A549 (cell line): ENCODE measurements at regions not wholly inside any gene's neighbourhood (a gene's known extent, or its start where the extent isn't known, plus 50 kb on each side); places are given as distances from the start of the nearest gene placed in this dataset.

Experiments
- ATAC-seq, 2 experiments: fragments of 200-7000 bp in 1 of 2; fragments of >200 bp in 1 of 2; cut with Nextera tagmentation in 1 of 2; cut with Tn5 transposase in 1 of 2; 3 replicates each; pipeline versions ENCODE4 v1.8.0 to v1.9.1; 2018 to 2020; ENCODE audit warnings: mild to moderate bottlenecking in 1 of 2, moderate library complexity in 1 of 2
- CTCF ChIA-PET: fragments of 300-600 bp; sonication (Branson Sonifier 250); formaldehyde crosslinking; extraction: SDS; loops from one replicate; lab custom pipeline; 2021; ENCODE audit warnings: antibody characterized with exemption, inconsistent platforms; lab: Yijun Ruan, JAX
- POLR2A ChIA-PET: fragments of 350-600 bp; formaldehyde crosslinking; extraction: SDS; loops from one replicate; lab custom pipeline; 2021; ENCODE audit warnings: antibody characterized with exemption, inconsistent platforms; lab: Yijun Ruan, JAX
- DNase-seq, 2 experiments: peaks; one replicate each; pipeline versions ENCODE4 v3.0.0 to v3.0.0-alpha.2; 2011 to 2016; ENCODE audit warnings: low read depth in 1 of 2, low spot score in 1 of 2
- FAIRE-seq: peaks from 2 replicates; lab custom pipeline; 2011; peaks lifted over from hg19 to GRCh38; lab: Jason Lieb, UNC
- H3K27ac ChIP-seq, 2 experiments: fragments of >200 bp; sonication (Bioruptor Twin); formaldehyde crosslinking; 3 replicates each; pipeline ENCODE4 v1.5.1; 2016 to 2017
- H3K4me1 ChIP-seq: fragments of >200 bp; sonication (Bioruptor Twin); formaldehyde crosslinking; 3 replicates; pipeline ENCODE4 v1.6.1; 2016
- H3K4me2 ChIP-seq: fragments of >200 bp; sonication (Bioruptor Twin); formaldehyde crosslinking; 3 replicates; pipeline ENCODE4 v1.6.1; 2016
- H3K4me3 ChIP-seq: fragments of >200 bp; sonication (Bioruptor Twin); formaldehyde crosslinking; 3 replicates; pipeline ENCODE4 v1.5.1; 2016
- H3K9me3 ChIP-seq: fragments of >200 bp; sonication (Bioruptor Twin); formaldehyde crosslinking; 3 replicates; pipeline ENCODE4 v1.6.1; 2016
- BHLHE40 ChIP-seq: IDR thresholded peaks from 2 replicates; pipeline ENCODE4 v1.6.1; 2012; ENCODE audit warnings: low read depth, low read length, inconsistent platforms
- CBX2 ChIP-seq: fragments of 200-600 bp; sonication (generic); IDR thresholded peaks from 2 replicates; pipeline ENCODE4 v1.6.1; 2016; ENCODE audit warnings: low read depth, mild to moderate bottlenecking, borderline replicate concordance
- CEBPB ChIP-seq, 2 experiments: fragments of >200 bp in 1 of 2; sonication (Bioruptor Twin) in 1 of 2; formaldehyde crosslinking in 1 of 2; IDR thresholded peaks; 2 replicates each; pipeline ENCODE4 v1.6.1; 2012 to 2016
- CHD2 ChIP-seq: fragments of 150-350 bp; IDR thresholded peaks from 2 replicates; pipeline ENCODE4 v1.6.1; 2014; ENCODE audit warnings: low read length; ENCODE audit not compliant: partially characterized antibody
- EHMT2 ChIP-seq: fragments of 200-600 bp; sonication (generic); IDR thresholded peaks from 2 replicates; pipeline ENCODE4 v1.6.1; 2016; ENCODE audit warnings: antibody characterized with exemption, low read depth, mild to moderate bottlenecking, moderate library complexity
- FOSL2 ChIP-seq, 2 experiments: fragments of 450-650 bp in 1 of 2; fragments of >200 bp in 1 of 2; sonication (Bioruptor Twin) in 1 of 2; formaldehyde crosslinking; IDR thresholded peaks; 2 replicates each; pipeline versions ENCODE4 v1.5.0 to v1.6.1; 2016 to 2020; ENCODE audit warnings: mild to moderate bottlenecking in 1 of 2, moderate library complexity in 1 of 2
- GATA3 ChIP-seq: IDR thresholded peaks from 2 replicates; pipeline ENCODE4 v1.6.1; 2012; ENCODE audit warnings: borderline replicate concordance
- HOXB13 ChIP-seq: fragments of 250-450 bp; sonication (Bioruptor Pico); IDR thresholded peaks from 2 replicates; pipeline ENCODE4 v1.5.0; 2020; ENCODE audit warnings: low read depth, mild to moderate bottlenecking, moderate library complexity
- MAFK ChIP-seq: fragments of 450-650 bp; IDR thresholded peaks from 2 replicates; pipeline ENCODE4 v1.6.1; 2014; ENCODE audit not compliant: partially characterized antibody
- MAZ ChIP-seq: fragments of 150-350 bp; IDR thresholded peaks from 2 replicates; pipeline ENCODE4 v1.6.1; 2014; ENCODE audit warnings: antibody characterized with exemption, low read depth, low read length, borderline replicate concordance
- RARB ChIP-seq: fragments of 250-450 bp; sonication (Bioruptor Pico); IDR thresholded peaks from 2 replicates; pipeline ENCODE4 v1.8.0; 2021; ENCODE audit warnings: mild to moderate bottlenecking, moderate library complexity
- RCOR1 ChIP-seq: fragments of 150-350 bp; IDR thresholded peaks from 2 replicates; pipeline ENCODE4 v1.6.1; 2014; ENCODE audit warnings: antibody characterized with exemption, low read length, low read depth
- RNF2 ChIP-seq: fragments of 200-600 bp; sonication (generic); IDR thresholded peaks from 2 replicates; pipeline ENCODE4 v1.6.1; 2016; ENCODE audit warnings: low read depth, mild to moderate bottlenecking, antibody characterized with exemption, moderate library complexity, borderline replicate concordance
- WGBS: methylation state at CpG from one replicate; pipeline ENCODE4 v1.1.6; 2017; ENCODE audit errors: missing lambda C conversion rate; 5-methylcytosine and 5-hydroxymethylcytosine counted together
- TF ChIP-seq, protein P1 (sequence below): IDR thresholded peaks from 2 replicates; pipeline ENCODE4 v1.6.1; 2012
- TF ChIP-seq, protein P2 (sequence below): fragments of 200-600 bp; sonication (generic); IDR thresholded peaks from 2 replicates; pipeline ENCODE4 v1.6.1; 2016; ENCODE audit warnings: antibody characterized with exemption, mild to moderate bottlenecking, moderate library complexity
- TF ChIP-seq, protein P3 (sequence below): IDR thresholded peaks from 2 replicates; pipeline ENCODE4 v1.6.1; 2012

DNA sequence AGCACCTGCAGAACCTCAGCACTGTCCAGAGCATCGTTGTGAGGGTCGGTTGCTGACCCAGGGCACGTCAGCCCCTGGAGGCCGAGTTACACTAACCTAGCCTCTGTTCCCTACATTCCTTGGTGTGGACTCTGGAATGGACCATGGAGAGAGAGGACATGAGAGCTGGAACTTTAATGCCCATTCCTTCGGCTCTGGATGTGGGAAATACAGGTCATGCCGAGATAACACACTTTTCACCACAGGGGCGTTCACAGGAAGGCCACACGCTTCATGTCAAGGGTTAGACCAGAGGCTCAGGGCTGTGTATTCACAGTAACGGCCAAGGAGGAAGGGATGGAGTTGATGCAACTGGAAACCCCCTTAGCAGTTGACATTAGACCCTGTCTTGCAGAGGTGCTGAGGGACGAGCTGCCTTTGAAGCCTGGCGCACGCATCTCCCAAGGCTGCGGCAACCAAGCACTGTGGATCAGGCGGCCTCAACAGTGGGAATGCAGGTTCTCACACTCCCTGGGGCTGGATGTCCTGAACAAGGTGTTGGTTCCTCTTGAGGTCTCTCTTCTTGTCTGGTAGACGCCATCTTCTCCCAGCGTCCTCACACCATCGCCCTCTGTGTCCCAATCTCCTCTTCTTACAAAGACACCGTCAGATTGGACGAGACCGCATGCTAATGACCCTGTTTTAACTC is 245.2 kb downstream of the KLF6 start:
- no peak overlapping the region for H3K4me3 ChIP-seq
- ChIA-PET CTCF (interaction anchor here (0.8 kb wide), 1 partner anchor 11 kb away, joined by 3 read pairs; no protein-coding TSS in a partner anchor), POLR2A (no interaction called here)
- FAIRE-seq = no peak
- H3K4me1 ChIP-seq = peaks cover 27% of the 10 kb centered on the region
- H3K4me2 ChIP-seq = no peak overlapping the region
- peak overlapping the region in 1 of 2 experiments; percentile 70; a peak in 5 of 6 replicates for H3K27ac ChIP-seq
- no peaks in the 10 kb centered on the region for H3K9me3 ChIP-seq
- DNase-seq = no peak
- WGBS = 94% methylated on average over 20 of the region's 20 CpGs
- ATAC-seq = no peak
- TF ChIP-seq, protein P1, sequence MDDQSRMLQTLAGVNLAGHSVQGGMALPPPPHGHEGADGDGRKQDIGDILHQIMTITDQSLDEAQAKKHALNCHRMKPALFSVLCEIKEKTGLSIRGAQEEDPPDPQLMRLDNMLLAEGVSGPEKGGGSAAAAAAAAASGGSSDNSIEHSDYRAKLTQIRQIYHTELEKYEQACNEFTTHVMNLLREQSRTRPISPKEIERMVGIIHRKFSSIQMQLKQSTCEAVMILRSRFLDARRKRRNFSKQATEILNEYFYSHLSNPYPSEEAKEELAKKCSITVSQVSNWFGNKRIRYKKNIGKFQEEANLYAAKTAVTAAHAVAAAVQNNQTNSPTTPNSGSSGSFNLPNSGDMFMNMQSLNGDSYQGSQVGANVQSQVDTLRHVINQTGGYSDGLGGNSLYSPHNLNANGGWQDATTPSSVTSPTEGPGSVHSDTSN = no peak
- no peak for TF ChIP-seq MAFK
- no peak for TF ChIP-seq RARB
- TF ChIP-seq, protein P2, sequence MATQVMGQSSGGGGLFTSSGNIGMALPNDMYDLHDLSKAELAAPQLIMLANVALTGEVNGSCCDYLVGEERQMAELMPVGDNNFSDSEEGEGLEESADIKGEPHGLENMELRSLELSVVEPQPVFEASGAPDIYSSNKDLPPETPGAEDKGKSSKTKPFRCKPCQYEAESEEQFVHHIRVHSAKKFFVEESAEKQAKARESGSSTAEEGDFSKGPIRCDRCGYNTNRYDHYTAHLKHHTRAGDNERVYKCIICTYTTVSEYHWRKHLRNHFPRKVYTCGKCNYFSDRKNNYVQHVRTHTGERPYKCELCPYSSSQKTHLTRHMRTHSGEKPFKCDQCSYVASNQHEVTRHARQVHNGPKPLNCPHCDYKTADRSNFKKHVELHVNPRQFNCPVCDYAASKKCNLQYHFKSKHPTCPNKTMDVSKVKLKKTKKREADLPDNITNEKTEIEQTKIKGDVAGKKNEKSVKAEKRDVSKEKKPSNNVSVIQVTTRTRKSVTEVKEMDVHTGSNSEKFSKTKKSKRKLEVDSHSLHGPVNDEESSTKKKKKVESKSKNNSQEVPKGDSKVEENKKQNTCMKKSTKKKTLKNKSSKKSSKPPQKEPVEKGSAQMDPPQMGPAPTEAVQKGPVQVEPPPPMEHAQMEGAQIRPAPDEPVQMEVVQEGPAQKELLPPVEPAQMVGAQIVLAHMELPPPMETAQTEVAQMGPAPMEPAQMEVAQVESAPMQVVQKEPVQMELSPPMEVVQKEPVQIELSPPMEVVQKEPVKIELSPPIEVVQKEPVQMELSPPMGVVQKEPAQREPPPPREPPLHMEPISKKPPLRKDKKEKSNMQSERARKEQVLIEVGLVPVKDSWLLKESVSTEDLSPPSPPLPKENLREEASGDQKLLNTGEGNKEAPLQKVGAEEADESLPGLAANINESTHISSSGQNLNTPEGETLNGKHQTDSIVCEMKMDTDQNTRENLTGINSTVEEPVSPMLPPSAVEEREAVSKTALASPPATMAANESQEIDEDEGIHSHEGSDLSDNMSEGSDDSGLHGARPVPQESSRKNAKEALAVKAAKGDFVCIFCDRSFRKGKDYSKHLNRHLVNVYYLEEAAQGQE = no peak
- TF ChIP-seq GATA3 = no peak
- no peak for TF ChIP-seq CHD2
- TF ChIP-seq RNF2 = no peak
- TF ChIP-seq BHLHE40 = no peak
- no peak for TF ChIP-seq CEBPB (IDR thresholded peaks at IDR 0.05)
- TF ChIP-seq RCOR1 = no peak

DNA sequence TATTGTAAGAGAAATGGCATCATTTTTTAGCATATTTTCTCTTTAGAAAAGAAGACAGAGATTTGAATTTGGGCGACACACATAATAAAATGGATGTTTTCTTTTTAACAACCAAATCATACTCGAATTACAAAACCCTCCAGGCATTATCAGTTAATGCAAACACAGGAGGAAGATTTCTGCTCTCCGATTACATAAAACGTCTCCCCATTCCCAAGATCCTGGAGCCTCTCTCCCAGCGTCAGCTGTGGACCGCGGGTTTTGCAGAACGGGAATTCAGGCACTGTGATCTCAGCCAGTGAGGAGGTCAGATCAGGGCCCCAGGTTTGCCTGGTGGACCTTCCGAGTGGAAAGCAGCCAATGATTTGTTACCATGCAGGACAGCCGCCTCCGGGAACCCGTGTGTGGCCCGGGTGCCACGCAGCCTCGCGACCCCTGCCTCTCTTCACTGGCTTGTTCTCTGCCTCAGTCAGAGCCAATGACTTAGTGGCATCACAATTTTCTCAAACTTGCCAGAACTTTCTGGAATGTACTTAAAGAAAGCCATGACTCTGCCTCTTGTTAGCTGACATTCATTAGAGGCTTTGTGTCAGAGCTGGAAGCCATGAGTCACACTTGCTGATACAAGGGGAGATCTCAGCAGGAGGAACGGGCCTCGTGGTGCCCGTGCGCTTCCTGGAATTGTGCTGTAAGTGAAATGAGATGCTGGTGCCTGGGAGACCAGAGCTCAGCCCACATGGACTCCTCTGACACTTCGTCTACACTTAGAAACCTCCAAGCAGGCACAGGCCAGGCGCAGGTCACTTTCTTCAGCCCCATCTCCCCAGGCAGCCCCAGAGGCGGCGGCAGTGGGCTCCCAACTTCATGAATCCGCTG is 246.1 kb downstream of the KLF6 start:
- CTCF ChIA-PET = interaction anchor here (0.8 kb wide), 1 partner anchor 10 kb away, joined by 3 read pairs; no protein-coding TSS in a partner anchor
- 75% methylated on average over 25 of the region's 25 CpGs for WGBS
- no peak for FAIRE-seq
- H3K9me3 ChIP-seq = no peaks in the 10 kb centered on the region
- peak overlapping the region; percentile 29; the same call in 2 of the 3 replicates for H3K4me2 ChIP-seq
- POLR2A ChIA-PET = no interaction called here
- peak; percentile 51 to 66; a peak in 4 of 6 replicates for ATAC-seq
- H3K4me3 ChIP-seq = no peak overlapping the region
- H3K27ac ChIP-seq = peak overlapping the region; percentile 14 to 70; a peak in 5 of 6 replicates
- no peak for TF ChIP-seq CBX2
- TF ChIP-seq, protein P3, sequence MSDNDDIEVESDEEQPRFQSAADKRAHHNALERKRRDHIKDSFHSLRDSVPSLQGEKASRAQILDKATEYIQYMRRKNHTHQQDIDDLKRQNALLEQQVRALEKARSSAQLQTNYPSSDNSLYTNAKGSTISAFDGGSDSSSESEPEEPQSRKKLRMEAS = peak; percentile 40; the same call in 1 of the 2 replicates
- no peak for TF ChIP-seq FOSL2 (IDR thresholded peaks at IDR 0.05)
- peak; percentile 55 for TF ChIP-seq FOSL2 (CRISPR knock-in tag; IDR thresholded peaks at IDR 0.05)
- peak in 1 of 2 experiments; percentile 50 for DNase-seq
- peaks cover 27% of the 10 kb centered on the region for H3K4me1 ChIP-seq

DNA sequence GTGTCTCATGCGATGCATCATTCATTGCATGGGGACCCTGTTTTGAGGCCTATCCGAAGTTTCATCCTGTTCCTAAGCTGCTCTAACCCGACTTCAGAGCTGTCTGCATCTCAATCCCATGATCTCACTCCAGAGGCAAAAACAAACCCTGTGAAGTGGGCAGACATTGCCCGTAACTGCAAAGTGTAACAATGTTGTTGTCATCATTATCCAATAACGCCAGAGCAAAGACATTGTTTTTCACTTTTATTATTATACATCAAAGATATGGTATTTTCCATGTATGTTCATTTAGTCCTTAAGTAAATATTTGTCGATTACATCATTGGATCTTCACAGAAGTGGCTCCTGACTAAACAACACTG is 246.7 kb downstream of the KLF6 start:
- TF ChIP-seq EHMT2 (no peak), HOXB13 (CRISPR knock-in tag) (no peak), MAZ (no peak)
- H3K4me2 ChIP-seq = peak overlapping the region; percentile 29; the same call in 2 of the 3 replicates
- FAIRE-seq (peak; percentile 65), DNase-seq (peak in 1 of 2 experiments; percentile 13), ATAC-seq (peak in 1 of 2 experiments; percentile 42; a peak in 2 of 6 replicates)
- WGBS = 55% methylated on average over 6 of the region's 6 CpGs
- H3K9me3 ChIP-seq = no peaks in the 10 kb centered on the region
- ChIA-PET POLR2A (no interaction called here), CTCF (interaction anchor here (1.2 kb wide), 1 partner anchor 95 kb away, joined by 3 read pairs; no protein-coding TSS in a partner anchor)
- H3K4me1 ChIP-seq = peaks cover 32% of the 10 kb centered on the region
- peak overlapping the region in 1 of 2 experiments; percentile 48; a peak in 2 of 6 replicates for H3K27ac ChIP-seq
- no peak overlapping the region for H3K4me3 ChIP-seq
